HG02623 (cell line): ENCODE measurements at regions not wholly inside any gene's neighbourhood (a gene's known extent, or its start where the extent isn't known, plus 50 kb on each side); places are given as distances from the start of the nearest gene placed in this dataset.
"Not testable (repeated sequence)": the region's sequence is repeated elsewhere in the genome, so short reads cannot be mapped to it uniquely, and the experiment has no call there.

Experiments
- ATAC-seq: cut with Tn5 transposase; IDR thresholded peaks from one replicate; pipeline ENCODE4 v1.9.1; 2021; ENCODE audit warnings: moderate library complexity; ENCODE audit not compliant: unreplicated experiment

GRCh38 chr2:88913280-88913679, 221.8 kb downstream of the RPIA start:
- ATAC-seq: no peak

- ATAC-seq: no peak
Observed at GRCh38 chr2:88919087-88919738, 227.7 kb downstream of the RPIA start.

GRCh38 chr2:88920399-88920798, 228.9 kb downstream of the RPIA start:
- not testable (repeated sequence) for ATAC-seq

GRCh38 chr2:88924533-88924932, 233.1 kb downstream of the RPIA start:
- ATAC-seq: no peak

- no peak for ATAC-seq
Observed at GRCh38 chr2:88925770-88926462, 234.4 kb downstream of the RPIA start.

- no peak for ATAC-seq
Observed at GRCh38 chr2:88927128-88927527, 235.7 kb downstream of the RPIA start.

GRCh38 chr2:88930659-88931058, 239.2 kb downstream of the RPIA start:
- no peak for ATAC-seq

- ATAC-seq: no peak
Observed at GRCh38 chr2:88932686-88933085, 241.2 kb downstream of the RPIA start.

- ATAC-seq: no peak
Observed at GRCh38 chr2:88933091-88933490, 241.6 kb downstream of the RPIA start.

- ATAC-seq: no peak
Observed at GRCh38 chr2:88933980-88934379, 242.5 kb downstream of the RPIA start.

- not testable (repeated sequence) for ATAC-seq
Observed at GRCh38 chr2:88941178-88941577, 249.7 kb downstream of the RPIA start.

- no peak for ATAC-seq
Observed at GRCh38 chr2:88942798-88943197, 251.3 kb downstream of the RPIA start.

GRCh38 chr2:88949336-88949735, 257.9 kb downstream of the RPIA start:
- ATAC-seq: no peak

GRCh38 chr2:88950010-88950409, 258.5 kb downstream of the RPIA start:
- ATAC-seq: no peak

- ATAC-seq: no peak
Observed at GRCh38 chr2:88955607-88956006, 264.1 kb downstream of the RPIA start.

GRCh38 chr2:88959480-88960204, 268.2 kb downstream of the RPIA start:
- no peak for ATAC-seq

- not testable (repeated sequence) for ATAC-seq
Observed at GRCh38 chr2:88961323-88961722, 269.9 kb downstream of the RPIA start.

GRCh38 chr2:88967844-88968243, 276.4 kb downstream of the RPIA start:
- no peak for ATAC-seq

- ATAC-seq: not testable (repeated sequence)
Observed at GRCh38 chr2:88978011-88978410, 286.5 kb downstream of the RPIA start.

GRCh38 chr2:88978446-88978845, 287.0 kb downstream of the RPIA start:
- ATAC-seq: not testable (repeated sequence)

GRCh38 chr2:88984079-88984478, 292.6 kb downstream of the RPIA start:
- not testable (repeated sequence) for ATAC-seq
